ENCODE measurements at regions not wholly inside any gene's neighbourhood (a gene's known extent, or its start where the extent isn't known, plus 50 kb on each side); places are given as distances from the start of the nearest gene placed in this dataset.

DNA sequence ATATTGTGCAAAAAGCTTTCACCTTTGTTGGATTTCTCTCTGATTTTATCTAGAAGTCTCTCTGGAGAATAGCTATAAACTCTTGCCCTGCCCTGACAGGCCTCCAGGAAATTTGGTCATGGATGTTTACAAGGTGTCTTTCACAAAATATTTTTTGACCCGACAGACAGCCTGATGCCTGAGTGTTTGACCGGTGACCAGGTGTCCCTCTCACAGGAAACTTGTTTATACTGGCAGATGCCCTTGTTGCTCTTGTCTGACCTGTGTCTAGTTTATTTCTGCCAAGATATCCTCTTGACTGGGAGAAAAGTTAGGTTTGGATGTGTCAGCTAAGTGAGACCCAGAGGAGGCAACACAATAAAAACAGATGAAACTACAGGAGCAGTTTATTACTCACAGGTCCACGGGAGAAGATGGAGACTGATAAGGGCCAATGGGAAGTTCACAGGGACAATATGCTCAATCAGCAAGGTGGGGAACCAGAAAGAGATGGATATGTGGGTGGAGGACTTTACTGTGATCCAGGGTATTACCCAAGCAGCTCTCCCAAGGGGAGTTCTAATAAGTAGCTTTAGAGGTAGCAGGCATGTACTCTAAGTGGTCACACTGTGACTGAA, 243.3 kb downstream of the ARAP2 start:
- TF ChIP-seq RAD21 (IDR thresholded peaks at IDR 0.05; ENCODE audit: low read depth), result no peak
- TF ChIP-seq CEBPB (IDR thresholded peaks at IDR 0.05), result no peak
- no peak for TF ChIP-seq YY1 (IDR thresholded peaks at IDR 0.05; ENCODE audit: low read depth)
- no peak for TF ChIP-seq USF1 (IDR thresholded peaks at IDR 0.05)
- no peak for TF ChIP-seq EGR1 (IDR thresholded peaks at IDR 0.05)
- TF ChIP-seq EP300 (IDR thresholded peaks at IDR 0.05; ENCODE audit: borderline replicate concordance), result no peak
- no peak for TF ChIP-seq ZBTB7A (IDR thresholded peaks at IDR 0.05; ENCODE audit: low read depth)
- no peak for TF ChIP-seq REST (IDR thresholded peaks at IDR 0.05; ENCODE audit: low read depth)
